ENCODE measurements at regions not wholly inside any gene's neighbourhood (a gene's known extent, or its start where the extent isn't known, plus 50 kb on each side); places are given as distances from the start of the nearest gene placed in this dataset.
A peak's percentile ranks its signal among the peaks of the same experiment; 100 is the strongest.

DNA sequence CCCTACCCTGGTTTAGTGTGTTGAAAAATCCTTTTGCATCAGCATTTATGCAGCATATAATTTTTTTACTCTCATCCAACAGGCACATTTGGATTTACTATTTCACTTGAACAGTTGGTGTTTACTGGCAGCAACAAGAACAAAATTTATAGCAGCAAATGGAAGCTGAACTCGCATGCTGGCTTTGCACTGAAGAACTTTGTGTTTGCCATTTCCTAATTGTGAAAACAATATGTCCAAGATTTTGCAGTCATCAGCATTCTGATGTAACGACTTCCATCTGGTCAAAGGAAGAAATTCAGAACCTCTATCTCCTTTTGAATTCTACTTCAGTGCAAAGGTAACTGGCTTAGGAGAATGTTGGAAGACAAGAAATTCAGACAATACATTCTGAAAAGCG is 131.0 kb downstream of the DLEU7 start:
- ATAC-seq (ENCODE audit: low FRiP score in 2 of 2) (no peak), DNase-seq (no peak)
- Histone ChIP-seq H3K27me3 (no peaks in the 10 kb centered on the region), H3K4me1 (peaks cover 4 to 15% (median 5%) of the 10 kb centered on the region in 4 donors), H3K9me3 (no peaks in the 10 kb centered on the region), H3K27ac (no peak overlapping the region), H3K36me3 (no peaks in the 10 kb centered on the region), H3K4me3 (no peak overlapping the region)
- TF ChIP-seq POLR2A (IDR thresholded peaks at IDR 0.05) (no peak), POLR2AphosphoS5 (IDR thresholded peaks at IDR 0.05) (no peak), EP300 (IDR thresholded peaks at IDR 0.05) (no peak)
- TF ChIP-seq, protein P1, sequence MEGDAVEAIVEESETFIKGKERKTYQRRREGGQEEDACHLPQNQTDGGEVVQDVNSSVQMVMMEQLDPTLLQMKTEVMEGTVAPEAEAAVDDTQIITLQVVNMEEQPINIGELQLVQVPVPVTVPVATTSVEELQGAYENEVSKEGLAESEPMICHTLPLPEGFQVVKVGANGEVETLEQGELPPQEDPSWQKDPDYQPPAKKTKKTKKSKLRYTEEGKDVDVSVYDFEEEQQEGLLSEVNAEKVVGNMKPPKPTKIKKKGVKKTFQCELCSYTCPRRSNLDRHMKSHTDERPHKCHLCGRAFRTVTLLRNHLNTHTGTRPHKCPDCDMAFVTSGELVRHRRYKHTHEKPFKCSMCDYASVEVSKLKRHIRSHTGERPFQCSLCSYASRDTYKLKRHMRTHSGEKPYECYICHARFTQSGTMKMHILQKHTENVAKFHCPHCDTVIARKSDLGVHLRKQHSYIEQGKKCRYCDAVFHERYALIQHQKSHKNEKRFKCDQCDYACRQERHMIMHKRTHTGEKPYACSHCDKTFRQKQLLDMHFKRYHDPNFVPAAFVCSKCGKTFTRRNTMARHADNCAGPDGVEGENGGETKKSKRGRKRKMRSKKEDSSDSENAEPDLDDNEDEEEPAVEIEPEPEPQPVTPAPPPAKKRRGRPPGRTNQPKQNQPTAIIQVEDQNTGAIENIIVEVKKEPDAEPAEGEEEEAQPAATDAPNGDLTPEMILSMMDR (IDR thresholded peaks at IDR 0.05) = no peak
- 65 to 66% methylated on average over 3 of the region's 3 CpGs for WGBS, 2 donors

DNA sequence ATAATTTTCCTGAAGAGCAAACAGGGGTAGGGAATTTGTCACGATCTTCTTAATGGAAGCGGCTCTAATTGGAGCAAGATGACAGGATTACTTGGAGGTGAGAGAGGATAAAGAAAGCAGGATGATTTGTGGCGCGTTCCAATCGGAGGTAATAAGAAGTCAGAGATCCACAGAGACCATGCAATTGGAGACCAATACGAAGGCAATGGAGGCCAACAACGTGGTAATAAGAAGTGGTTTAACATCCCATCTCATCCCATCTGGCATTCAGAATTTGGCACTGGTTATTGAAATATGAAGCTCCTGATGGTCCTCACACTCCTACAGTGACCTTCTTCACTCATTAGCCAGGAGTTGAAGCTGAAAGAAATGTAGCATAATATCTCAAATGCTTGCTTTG is 130.6 kb downstream of the DLEU7 start:
- Histone ChIP-seq H3K36me3 (no peaks in the 10 kb centered on the region), H3K27ac (no peak overlapping the region), H3K4me3 (no peak overlapping the region), H3K9me3 (no peaks in the 10 kb centered on the region), H3K27me3 (no peaks in the 10 kb centered on the region), H3K4me1 (peaks cover 4 to 12% (median 5%) of the 10 kb centered on the region in 4 donors)
- ATAC-seq (ENCODE audit: low FRiP score in 2 of 2) (no peak), DNase-seq (no peak)
- 91 to 94% methylated on average over 7 of the region's 7 CpGs for WGBS, 2 donors
- TF ChIP-seq POLR2AphosphoS5 (IDR thresholded peaks at IDR 0.05) (no peak), EP300 (IDR thresholded peaks at IDR 0.05) (no peak), POLR2A (IDR thresholded peaks at IDR 0.05) (no peak)
- TF ChIP-seq, protein P1 (IDR thresholded peaks at IDR 0.05) = no peak

DNA sequence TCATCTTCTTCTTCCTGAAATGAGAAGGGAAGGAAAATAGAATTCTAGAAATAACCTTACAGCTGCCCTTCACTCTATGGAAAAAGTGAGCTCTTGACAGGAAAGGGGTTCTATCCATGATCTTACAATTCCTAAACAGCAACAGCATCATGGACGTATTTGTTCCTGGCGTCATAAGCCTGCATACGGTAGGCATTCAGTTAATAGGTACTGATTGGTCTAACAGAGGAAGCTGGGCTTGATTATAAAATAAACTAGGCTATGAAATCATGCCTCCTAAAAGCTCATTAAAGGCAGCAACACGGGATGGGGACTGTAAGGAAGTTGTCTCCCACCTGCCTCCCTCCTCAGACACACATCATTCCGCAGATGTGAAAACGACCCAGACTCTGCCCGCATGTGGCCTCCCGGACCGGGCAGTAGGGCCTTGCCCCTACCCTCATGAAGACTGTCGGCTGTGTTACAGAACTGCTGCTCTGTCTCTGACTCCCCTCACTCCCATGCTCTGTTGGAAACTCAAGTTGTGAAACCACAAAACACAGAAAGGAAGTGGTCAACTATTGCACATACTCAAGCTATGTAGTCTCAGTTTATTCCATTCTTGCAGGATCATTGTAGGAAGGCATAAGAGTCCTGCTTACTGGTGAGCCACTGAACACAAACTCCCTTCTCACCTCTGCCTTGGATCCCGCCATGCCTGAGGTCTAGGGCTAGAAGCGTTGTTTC is 129.8 kb downstream of the DLEU7 start:
- TF ChIP-seq EP300 (IDR thresholded peaks at IDR 0.05) (no peak), POLR2A (IDR thresholded peaks at IDR 0.05) (peak in 1 of 4 donors; percentile 79), POLR2AphosphoS5 (IDR thresholded peaks at IDR 0.05) (peak in 1 of 2 donors; percentile 42)
- TF ChIP-seq, protein P1 (IDR thresholded peaks at IDR 0.05) = no peak
- Histone ChIP-seq H3K36me3 (no peaks in the 10 kb centered on the region), H3K4me1 (peaks cover under 1 to 9% (median 5%) of the 10 kb centered on the region in 4 donors), H3K4me3 (peak overlapping the region in 1 of 4 donors; percentile 1), H3K27ac (peak overlapping the region in 3 of 4 donors; percentile 38 to 67 (median 57)), H3K9me3 (no peaks in the 10 kb centered on the region), H3K27me3 (no peaks in the 10 kb centered on the region)
- DNase-seq (peak; percentile 32 to 50), ATAC-seq (ENCODE audit: low FRiP score in 2 of 2) (peak; percentile 66 to 79)
- WGBS, 2 donors = 56 to 72% methylated on average over 12 of the region's 12 CpGs

DNA sequence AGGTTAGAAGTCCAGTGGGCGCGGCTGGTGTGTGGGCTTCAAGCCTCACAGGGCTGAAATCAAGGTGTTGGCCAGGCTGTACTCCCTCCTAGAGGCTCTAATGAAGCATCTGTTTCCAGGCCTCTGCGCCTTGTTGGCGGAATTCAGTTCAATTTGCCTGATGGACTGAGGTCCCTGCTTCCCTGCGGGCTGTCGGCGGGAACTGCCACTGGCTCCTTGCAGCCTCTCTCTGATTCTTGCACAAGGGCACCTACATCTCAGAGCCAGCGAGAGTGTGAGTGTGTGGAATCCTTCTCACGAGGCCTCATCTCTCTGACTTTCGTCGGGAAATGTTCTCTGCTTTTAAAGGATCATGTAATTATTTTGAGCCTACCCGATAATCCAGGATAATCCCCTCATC is 128.6 kb downstream of the DLEU7 start:
- Histone ChIP-seq H3K27ac (peak overlapping the region; percentile 37 to 67 (median 48)), H3K9me3 (no peaks in the 10 kb centered on the region), H3K4me1 (peaks cover 0 to 9% (median 5%) of the 10 kb centered on the region in 4 donors), H3K27me3 (no peaks in the 10 kb centered on the region), H3K4me3 (no peak overlapping the region), H3K36me3 (no peaks in the 10 kb centered on the region)
- 80 to 97% methylated on average over 7 to 12 of the region's 12 CpGs for WGBS, 2 donors
- DNase-seq (peak; percentile 18 to 41), ATAC-seq (ENCODE audit: low FRiP score in 2 of 2) (peak in 1 of 2 donors; percentile 51)
- TF ChIP-seq POLR2A (IDR thresholded peaks at IDR 0.05) = no peak

DNA sequence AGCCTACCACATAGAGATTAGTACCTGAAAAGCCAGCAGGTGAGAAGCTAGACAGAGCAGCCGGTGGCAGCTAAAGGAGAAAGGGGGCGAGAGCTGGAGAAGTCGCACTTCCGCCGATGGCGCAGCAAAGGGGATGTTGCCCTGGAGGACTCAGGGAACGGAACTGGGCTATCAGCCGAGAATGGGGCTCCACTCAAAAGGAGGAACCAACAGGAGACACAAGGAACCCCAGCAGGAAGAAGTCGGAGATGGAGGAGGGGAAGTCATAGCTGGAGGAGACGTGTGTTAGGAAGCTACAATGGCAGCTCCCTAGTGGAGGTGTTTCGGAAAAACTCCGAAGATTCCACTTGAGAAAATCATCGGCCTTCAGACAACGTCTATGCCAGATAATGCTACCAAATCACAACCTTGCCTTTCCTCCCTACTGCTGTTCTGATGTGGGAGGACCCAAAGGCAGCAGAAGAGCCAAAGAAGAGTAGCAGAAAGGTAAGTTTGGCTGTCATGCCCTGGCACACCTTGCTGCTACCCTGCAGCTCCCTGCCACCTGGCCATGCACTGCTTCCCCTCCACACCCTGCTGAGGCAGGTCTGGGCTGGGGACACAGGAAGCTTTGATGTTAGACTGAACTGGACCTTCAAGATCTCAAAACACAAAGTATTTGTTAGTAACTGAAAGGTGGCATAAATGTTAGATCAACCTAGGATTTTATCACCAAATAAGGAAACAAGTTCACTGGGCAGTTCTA is 127.9 kb downstream of the DLEU7 start:
- Histone ChIP-seq H3K9me3 (no peaks in the 10 kb centered on the region), H3K36me3 (no peaks in the 10 kb centered on the region), H3K27ac (peak overlapping the region; percentile 37 to 72 (median 48)), H3K4me3 (peak overlapping the region in 2 of 4 donors; percentile 13 to 20), H3K27me3 (no peaks in the 10 kb centered on the region), H3K4me1 (peaks cover 0 to 9% (median 5%) of the 10 kb centered on the region in 4 donors)
- ATAC-seq (ENCODE audit: low FRiP score in 2 of 2) (peak; percentile 83 to 86), DNase-seq (peak in 1 of 2 donors; percentile 79)
- peak in 1 of 2 donors; percentile 6 for TF ChIP-seq POLR2AphosphoS5 (IDR thresholded peaks at IDR 0.05)
- TF ChIP-seq, protein P1 (IDR thresholded peaks at IDR 0.05) = no peak
- peak in 1 of 4 donors; percentile 64 for TF ChIP-seq POLR2A (IDR thresholded peaks at IDR 0.05)
- 72 to 73% methylated on average over 14 of the region's 14 CpGs for WGBS, 2 donors
